ENCODE measurements at regions not wholly inside any gene's neighbourhood (a gene's known extent, or its start where the extent isn't known, plus 50 kb on each side); places are given as distances from the start of the nearest gene placed in this dataset.

DNA sequence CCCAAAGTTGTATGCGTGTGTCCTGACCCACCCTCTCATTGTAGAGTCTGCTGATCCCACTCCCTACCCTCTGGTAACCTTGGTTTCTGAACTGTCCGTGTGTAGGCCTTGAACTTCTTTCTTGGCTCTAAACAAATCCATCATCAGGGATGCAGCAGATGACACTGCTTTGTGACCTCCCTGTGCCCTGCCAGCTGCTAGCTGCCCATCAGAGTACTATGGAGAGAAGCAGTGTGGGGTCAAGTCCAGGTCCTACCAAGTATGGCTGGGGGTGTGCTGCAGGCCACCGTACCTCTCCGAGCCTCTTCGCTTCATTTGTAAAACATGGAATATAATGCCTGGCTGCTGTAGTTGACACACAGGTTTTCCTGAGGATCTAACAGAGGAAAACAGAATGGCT is 183.5 kb upstream of the RBPJ start:
- DNase-seq (ENCODE audit: low read depth in 2 of 2) = no peak

DNA sequence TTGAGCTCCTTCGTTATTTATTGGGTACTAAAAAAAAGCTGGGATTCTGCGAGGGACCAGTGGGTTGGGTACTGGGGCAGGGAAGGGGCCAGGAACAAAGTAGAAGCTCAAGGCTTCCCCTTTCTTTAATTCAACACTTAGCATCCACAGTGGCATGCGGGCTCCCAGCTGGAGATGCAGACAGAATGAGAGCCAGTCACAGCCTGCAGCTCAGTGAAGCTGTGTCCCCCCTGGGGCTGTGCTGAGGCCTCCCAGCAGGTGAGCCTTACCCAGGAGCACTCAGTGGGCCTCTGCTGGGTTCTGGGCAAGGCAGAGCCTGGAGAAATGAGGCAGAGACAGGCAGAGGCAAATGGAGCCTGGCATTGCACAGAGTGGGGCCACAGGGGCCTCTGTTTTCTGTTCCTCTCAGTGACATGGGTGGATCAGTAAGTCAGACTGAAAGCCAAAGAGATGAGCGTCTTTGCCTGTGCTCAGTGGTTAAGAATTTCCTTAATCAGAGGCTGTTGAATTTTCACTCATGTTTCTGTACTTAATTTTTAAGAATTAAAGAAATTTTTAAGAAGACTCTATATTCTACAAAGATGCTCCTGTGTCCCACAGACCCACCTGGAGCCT is 181.4 kb upstream of the RBPJ start:
- no peak for DNase-seq (ENCODE audit: low read depth in 2 of 2)

DNA sequence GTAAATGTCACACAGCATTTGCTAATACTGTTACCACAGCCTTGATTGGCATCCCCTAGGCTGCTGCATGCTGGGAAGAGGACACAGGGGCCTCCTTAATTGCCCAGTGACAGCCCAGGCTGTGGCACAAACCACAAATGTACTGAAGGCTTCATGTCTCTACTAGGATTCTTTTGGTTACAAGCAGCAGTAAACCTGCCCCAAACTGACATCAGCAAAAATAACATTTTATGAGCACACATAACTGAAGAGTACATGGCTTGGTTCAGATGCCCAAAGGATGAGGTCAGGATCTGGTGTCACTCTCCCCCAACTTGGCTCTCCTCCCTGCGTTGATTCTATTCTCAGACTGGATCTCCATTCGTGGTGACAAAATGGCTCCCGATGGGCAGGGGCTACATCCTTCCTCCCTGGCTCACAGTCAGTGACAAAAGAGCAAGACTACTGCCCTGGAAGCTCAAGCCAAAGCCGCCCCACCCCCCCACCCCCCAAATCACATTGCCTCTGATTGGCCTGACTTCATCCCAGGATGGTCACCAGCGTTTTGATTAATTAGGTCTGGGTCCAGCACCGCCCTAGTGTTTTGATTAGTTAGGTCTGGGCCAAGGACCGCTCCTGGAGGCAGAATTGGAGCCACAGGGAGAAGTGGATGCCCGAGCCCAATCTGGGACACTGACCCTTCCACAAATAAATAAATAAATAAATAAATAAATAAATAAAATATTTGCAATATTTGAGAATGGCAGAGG is 180.5 kb upstream of the RBPJ start:
- DNase-seq (ENCODE audit: low read depth in 2 of 2) = no peak

DNA sequence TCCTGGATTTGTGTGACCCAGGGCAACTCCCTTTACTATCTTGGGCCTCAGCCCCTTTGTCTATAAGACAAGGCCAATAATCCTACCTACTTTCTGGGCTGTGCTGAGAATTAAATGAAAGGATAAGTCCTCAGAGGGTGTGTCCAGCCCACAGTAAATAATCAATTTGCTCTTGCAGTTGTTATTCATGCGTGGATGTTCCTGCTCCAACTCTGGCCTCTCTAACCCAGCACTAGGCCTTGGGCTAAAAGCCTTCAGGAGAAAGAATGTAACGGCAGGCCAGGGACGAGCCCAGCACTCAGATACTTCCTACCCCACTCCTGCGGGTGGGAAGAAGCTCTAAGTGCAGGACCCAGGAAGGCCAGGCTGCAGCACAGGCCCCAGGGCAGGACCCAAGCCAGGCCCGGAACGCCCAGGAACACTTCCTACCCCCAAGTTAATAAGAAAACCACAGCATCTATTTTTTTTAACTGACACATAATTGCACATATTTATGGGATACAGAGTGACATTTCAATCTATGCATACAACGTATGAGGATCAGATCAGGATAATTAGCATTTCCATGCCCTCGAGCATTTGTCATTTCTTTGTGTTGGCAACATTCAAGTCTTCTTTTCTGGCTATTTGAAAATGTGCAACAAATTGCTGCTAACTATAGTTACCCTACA is 179.6 kb upstream of the RBPJ start:
- no peak for DNase-seq (ENCODE audit: low read depth in 2 of 2)

DNA sequence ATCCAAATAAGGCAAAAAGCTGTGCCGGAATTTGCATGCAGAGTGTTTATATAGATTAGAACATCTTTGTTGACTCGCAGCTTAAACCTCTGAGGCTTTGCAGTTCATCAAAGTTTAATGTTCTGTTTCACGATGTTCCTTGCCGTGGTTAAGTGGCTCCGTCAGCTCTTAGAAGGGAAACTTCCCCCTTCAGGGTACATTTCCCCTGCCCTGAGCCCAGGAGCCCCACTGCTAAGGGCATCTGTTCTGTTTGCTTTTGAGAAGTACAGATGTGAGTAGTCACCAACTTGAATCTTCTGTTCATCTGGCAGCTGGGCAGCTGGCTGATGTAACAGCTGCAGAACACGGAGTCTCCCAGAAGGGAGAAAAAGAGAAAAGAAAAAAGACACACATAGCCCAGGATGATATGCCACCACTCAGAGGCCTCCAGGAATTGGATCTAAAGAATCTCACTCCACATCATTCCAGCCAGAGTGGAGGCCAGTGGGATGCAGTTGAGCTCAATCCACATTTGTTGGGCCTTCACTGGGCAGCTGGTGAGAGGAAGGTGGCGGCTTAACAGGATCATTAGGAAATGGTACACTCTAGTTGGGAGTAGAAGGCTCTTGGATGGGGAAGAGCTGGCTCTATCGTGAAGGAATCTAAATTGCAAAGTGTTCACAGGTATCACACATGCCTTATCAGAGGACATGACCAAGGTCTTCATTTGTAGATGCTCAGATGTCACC is 178.7 kb upstream of the RBPJ start:
- DNase-seq (ENCODE audit: low read depth in 2 of 2) = no peak

DNA sequence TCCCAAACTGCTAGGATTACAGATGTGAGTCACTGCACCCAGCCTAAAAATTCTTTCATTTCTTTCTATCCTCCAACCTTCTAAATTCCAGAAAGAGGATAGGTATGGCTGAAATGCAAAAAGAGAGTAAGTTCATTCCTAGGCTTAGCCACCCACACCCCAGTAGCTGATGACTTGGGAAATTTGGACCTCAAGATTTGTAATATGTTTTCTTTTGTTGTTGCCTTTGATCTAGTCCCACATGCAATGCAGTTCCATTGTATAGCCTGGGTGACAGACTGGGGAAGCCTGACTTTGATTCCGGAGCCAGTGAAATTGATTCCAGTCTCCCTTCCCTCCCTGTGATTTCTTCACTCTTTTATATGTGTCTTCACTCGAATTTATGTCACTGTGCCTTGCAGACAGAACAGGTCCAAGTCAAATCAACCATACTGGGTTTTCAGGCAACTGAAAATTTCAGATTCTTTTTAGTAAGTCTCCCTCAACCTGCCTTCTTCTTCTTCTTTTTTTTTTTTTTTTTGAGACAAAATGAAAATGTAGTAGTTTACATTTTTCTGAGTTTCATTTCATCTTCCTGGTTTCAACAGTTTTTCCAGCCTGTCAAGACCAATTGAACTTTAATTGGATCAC is 176.2 kb upstream of the RBPJ start:
- DNase-seq (ENCODE audit: low read depth in 2 of 2) = no peak

DNA sequence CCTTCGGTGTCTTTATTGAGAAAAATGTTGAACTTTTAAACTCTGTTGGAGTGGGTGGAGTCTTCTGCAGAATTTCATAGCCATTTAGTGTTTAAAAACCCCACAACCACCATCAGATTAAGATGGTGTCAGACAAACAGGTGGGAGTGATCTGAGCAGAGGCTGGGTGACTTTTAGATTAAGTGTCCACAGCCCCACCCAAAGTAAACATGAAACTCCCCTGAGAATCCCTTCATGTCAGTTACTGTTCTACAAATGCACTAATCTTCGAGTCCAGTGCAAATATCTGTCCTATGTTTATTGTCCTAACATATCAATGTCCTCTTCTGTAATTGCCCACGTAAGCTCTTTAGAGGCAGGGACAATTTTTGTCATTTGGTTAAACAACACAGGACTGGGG is 175.6 kb upstream of the RBPJ start:
- DNase-seq (ENCODE audit: low read depth in 2 of 2) = no peak

DNA sequence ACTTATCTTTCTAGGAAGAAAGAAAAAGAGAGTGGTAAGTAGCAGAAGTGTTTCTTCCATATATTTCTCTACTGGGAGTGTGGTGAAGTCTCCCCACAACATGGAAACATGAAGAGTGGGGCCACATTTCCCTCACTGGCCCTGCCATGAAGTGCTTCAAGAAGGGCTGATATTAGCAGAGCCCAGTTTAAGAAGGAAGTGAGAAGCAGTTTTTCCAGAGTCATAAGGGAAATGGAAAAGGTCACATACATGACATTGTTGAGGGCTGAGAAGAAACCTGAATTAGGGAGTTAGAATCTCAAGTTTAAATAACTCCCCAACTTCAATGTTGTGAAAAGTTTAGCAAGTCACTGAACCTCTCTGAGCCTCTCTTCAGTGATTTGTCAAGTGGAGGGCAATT is 171.9 kb upstream of the RBPJ start:
- DNase-seq (ENCODE audit: low read depth in 2 of 2) = no peak

DNA sequence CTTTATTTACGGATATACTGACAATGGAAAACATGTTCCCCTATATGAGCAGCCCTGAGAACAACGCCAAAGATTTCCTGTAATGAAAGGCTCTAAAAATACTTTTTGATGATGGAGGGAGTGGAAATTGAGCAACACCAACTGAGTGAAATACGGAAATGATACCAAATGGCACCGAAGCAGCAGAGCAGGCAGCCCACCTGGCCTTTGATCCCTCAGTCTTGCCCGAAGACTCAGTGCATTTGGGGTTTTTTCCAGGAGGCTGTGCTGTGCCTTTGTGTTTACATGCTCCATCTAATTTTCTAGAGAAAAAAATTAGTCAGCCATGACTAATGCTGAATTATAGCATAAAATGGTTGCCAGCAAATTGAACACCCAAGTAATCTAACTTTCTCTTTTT is 169.9 kb upstream of the RBPJ start:
- no peak for DNase-seq (ENCODE audit: low read depth in 2 of 2)

DNA sequence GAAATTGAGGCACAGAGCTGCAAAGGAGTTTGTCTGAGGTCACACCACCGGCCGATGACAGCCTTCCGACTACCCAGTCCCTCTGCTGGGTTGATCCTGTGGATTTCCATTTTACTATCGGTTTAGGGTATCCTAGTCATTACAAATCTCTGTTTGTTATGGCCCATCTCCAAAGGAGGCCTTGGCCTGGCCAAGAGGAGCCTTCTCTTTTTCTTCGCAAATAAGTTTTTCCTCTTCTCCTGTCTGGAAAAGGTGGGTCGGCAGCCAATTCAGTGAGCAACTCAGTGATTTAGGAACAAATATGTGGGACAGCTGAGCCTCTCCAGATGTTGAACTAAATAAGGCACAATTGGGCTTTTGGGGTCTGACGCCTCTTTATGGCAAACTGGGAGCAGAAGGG is 169.2 kb upstream of the RBPJ start:
- no peak for DNase-seq (ENCODE audit: low read depth in 2 of 2)

DNA sequence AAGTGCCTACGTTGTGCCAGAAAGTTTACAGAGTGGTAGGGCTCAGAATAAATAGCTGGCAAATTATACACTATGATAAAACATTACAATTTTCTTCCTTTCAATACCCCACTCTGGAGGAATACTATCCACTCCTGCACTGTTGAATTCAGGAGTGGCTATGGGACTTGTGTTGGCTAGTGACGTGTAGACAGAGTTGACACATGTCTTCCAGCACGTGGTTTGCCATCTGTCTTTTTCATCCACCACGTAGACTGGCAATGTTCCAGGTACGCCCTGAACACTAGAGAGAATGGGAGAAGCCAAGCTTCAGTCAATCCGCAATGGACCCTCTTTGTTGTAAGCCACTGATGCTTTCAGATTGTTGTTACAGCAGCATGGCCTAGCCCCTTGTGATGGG is 168.8 kb upstream of the RBPJ start:
- no peak for DNase-seq (ENCODE audit: low read depth in 2 of 2)

DNA sequence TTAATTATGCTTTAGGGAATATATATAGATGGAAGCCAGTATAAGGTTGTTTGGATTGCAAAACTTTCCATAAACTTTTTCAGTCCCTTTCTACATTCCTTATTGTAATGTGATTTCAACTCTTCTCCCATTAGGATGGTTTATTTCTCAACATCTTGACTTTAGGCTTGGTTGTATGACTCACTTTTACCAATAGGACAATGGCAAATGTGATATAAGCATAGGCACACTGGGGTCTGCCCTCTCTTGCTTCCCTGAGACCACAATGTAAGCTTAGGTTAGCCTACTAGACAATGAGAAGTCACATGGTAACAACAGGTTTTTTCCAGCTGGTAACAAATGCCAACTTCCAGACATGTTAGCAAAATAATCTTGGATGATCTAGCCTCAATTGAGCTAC is 163.3 kb upstream of the RBPJ start:
- DNase-seq (ENCODE audit: low read depth in 2 of 2) = no peak

DNA sequence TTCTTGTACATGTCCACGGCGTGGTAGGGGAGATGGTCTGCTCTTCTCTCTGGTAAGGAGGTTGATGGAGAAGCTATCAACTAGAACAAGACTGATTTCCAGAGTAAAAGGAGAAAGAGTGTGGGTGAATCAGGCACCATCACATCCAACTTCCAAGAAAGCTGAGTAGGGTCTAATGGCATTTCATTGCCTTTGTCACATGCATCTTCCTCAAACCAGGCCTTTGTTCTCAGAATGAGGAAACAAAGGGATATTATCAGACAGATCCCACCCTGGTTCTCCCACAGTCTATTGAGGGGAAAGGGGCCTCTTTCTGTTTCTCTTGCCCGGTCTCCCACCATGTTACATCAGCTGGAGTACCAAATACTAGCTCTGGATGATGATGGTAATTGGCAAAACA is 160.2 kb upstream of the RBPJ start:
- DNase-seq (ENCODE audit: low read depth in 2 of 2) = no peak

DNA sequence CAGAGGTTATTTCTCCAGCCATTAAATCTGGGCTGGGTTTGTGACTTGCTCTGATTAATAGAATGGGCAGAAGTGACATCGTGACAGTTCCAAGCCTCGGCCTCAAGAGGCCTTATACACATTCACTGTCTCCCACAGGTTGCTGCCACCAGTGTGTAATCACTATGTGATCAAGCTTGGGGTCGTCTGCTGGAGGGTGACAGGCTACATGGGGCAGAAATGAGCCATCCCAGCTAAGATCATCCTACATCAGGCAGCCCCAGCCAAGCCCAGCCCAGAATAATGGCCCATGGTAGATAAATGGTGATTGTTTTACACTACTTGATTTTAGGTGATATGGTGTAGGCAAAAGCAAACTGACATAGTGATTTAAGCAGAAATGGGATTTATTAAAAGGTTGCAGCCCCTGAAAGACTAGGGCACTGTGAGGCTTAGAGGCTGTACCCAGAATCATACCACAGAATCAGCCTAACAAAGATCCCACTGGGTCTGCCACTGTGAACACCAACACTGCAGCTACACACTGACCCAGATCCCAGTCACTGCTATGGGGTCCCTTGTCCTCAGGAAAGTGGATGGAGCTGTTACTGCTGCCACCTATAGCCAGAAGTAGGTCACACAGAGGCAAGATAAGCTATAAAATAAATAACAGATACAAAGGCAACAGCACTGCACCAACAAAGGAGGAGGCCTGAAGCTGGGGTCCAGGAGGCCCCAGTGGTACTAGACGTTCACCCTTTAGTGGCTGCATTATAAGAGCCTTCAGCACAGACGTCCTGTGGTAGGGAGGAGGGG is 159.6 kb upstream of the RBPJ start:
- DNase-seq (ENCODE audit: low read depth in 2 of 2) = no peak

DNA sequence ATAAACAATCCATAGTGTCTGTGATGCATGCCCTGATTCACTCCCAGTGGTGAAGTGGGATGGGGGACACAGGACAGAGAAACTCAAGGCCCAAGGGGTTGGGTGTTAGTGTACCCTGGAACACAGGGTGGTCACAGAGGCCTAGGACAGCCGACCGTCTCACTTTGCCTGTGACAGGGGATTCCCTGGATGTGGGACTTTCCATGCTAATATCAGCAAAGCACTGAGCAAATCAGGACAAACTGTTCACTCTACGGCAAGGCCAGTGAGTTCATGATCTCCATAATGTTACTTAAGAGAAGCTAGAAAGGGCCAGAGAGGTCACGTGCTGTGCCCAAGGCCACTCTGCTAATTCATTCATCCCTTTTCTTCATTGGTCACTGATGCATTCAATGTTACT is 158.7 kb upstream of the RBPJ start:
- DNase-seq (ENCODE audit: low read depth in 2 of 2) = no peak

DNA sequence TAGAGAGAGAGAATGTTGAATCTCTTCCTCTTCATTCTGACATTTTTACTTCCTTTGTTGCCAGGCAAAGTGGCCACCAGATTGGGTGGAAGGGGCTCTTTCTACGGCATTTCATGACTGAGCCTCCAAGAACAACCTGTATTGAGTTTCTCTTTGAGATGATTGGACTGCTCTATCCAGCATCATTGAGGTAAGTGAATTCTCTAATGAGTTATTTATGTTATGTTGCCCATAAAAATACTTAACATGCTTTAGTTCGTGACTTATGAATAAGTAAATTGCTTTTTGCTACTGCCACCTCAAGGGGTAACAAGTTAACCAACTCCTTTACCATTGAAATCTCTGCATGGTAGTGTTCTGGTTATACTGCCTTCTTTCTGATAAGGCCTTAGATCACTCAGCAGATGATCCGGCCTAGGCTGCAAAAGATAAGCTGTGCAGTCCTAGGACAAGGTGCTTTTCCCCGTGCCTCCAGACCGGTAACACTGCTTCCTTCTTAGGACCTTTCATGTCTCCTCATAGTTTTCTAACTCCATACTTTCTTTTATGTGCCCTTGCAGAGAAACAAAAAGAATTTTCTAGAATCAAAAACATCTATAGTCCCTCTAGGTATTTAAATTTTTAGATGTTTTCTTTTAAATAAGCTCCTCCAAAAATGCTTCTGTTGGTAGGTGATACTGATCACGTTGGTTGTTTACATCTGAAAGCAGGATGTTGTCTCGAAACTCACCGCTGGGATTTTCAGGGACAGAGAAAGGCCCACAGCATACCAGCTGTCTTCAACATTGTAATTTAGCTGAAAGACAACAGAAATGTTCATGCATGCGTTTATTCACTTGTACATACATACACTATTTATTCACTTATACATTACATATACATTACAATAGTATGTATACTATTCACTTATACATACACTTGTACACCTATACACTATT is 157.1 kb upstream of the RBPJ start:
- no peak for DNase-seq (ENCODE audit: low read depth in 2 of 2)

DNA sequence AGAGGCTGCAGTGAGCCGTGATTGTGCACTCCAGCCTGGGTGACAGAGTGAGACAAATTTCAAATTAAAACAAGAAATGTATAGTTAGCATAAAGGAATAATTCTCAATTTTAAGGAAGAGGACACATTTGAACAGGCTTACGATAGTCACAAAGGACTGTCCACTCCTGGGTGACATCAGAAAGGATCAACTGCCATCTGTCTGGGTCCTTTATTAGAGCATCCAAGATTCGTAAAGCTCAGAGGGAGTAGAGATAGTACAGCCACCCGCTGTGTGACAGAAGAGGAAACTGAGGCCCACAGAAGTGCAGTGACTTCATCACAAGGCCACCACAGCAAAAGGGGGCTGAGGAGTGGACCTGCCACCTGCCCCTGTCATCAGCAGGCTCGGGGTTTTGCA is 149.3 kb upstream of the RBPJ start:
- no peak for DNase-seq (ENCODE audit: low read depth in 2 of 2)

DNA sequence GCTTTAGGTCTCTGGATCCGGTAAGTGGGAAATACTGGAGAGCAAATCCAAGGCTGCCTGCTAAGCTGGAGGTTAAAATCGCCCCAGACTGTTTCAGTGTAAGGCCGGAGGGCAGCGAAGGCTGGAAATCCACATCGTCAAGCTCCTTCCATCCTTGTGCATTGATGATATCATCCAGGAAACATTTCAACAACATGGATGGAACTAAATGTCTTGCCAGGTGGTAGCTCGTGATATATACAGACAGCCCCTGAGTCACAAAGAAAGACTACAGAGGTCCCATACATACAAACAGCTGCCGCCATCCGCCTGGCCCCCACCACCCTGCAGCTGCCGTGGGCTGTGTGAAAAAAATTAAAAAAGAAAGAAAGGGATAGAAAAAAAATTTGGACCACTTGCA is 148.9 kb upstream of the RBPJ start:
- no peak for DNase-seq (ENCODE audit: low read depth in 2 of 2)

DNA sequence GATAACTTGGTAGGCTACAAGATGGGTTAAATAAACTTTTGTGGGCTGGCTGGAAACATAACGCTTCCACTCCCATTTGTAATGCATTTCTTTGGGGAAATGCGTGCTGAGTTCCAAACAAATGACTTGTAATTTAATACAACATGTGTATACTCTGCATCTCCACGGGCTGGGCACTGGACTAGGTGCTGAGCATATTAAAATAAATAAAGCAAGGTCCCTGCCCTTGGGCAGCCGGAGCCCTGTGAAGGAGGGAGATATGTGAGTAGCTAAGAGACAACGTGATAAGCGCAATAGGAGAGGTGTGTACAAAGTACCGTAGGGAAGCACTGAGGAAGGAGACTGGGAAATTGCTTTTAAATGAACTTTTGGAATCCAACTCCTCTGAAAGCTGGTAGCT is 147.2 kb upstream of the RBPJ start:
- DNase-seq (ENCODE audit: low read depth in 2 of 2) = no peak

DNA sequence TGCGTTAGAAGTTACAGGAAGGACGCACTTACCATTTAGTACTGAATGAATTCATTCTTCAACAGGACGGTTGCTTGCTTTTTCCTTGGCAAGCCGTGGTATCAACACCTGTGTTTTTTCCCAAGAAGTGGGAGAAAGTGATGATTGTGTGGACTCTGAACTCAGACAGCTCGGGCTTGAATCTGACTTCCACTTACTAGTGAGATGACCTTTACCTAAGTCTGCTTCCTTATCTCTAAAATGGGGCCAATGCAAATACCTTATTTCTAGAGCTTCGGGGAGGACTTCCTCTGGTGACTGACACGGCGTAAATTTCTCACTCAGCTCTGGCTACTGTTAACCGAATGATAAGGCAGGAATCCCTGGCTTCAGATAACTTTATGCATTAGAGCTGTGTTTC is 146.8 kb upstream of the RBPJ start:
- no peak for DNase-seq (ENCODE audit: low read depth in 2 of 2)
